ENCODE measurements at regions not wholly inside any gene's neighbourhood (a gene's known extent, or its start where the extent isn't known, plus 50 kb on each side); places are given as distances from the start of the nearest gene placed in this dataset.

DNA sequence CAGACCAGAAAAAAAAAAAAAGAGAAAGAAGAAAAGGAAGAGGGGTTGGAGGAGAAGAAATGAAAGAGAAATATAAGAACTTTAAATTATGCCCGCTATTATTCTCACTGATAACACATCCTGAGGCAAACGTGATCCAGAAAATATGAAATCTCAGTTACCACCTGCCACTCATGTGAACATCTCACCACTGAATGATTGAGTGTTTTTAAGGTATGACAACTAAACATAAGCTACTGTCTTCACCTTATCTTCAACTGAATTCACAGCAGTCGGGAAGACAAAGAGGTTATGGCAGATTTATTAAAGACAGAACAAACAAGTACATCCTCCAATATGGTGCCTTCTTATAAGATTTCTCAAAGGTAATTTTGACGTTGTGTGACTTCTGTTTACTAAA, 327.9 kb downstream of the TMEM161B start:
- ChIA-PET POLR2A (no interaction called here), CTCF (ENCODE audit: low intra/inter-chr PET ratio) (no interaction called here)
- Histone ChIP-seq H3K9ac (ENCODE audit: insufficient read depth in 1 of 2, low read depth in 2 of 2, low read length in 2 of 2) (no peak overlapping the region), H3K27ac (ENCODE audit: extremely low read depth, low read depth, low read length) (no peak overlapping the region), H3K4me3 (no peak overlapping the region), H3K4me2 (ENCODE audit: insufficient read depth, low read length) (no peak overlapping the region), H3K4me1 (replicated peaks in 1 of 2; ENCODE audit: control insufficient read depth in 2 of 2, insufficient read depth in 2 of 2, low read length in 2 of 2) (no peaks in the 10 kb centered on the region), H3K9me3 (replicated peaks; ENCODE audit: control insufficient read depth, insufficient read depth, low read depth, low read length) (no peaks in the 10 kb centered on the region), H3K27me3 (ENCODE audit: control insufficient read depth in 2 of 2, insufficient read depth in 2 of 2, low read length in 2 of 2) (no peaks in the 10 kb centered on the region), H2AFZ (ENCODE audit: low read depth, low read length) (no peak overlapping the region), H3K9me1 (ENCODE audit: control insufficient read depth, insufficient read depth, low read length) (no peaks in the 10 kb centered on the region), H3K36me3 (ENCODE audit: control insufficient read depth, insufficient read depth, low read length) (no peaks in the 10 kb centered on the region), H3K79me2 (ENCODE audit: control insufficient read depth, insufficient read depth, low read length) (no peaks in the 10 kb centered on the region), H4K20me1 (replicated peaks; ENCODE audit: control insufficient read depth, insufficient read depth, low read length) (no peaks in the 10 kb centered on the region)
- DNase-seq (ENCODE audit: extremely low read depth in 1 of 4, low spot score in 3 of 4) (no peak), FAIRE-seq (no peak), ATAC-seq (no peak)
- in situ Hi-C loops (cut with MboI) (no loop called here), intact Hi-C loops (cut with micrococcal nuclease) (no loop called here)
- BruUV-seq (replicated peaks): no TSS peak
- WGBS (ENCODE audit: insufficient coverage, low coverage, missing lambda C conversion rate): 0% methylated on average over 3 of the region's 4 CpGs
- TF ChIP-seq ZKSCAN1 (IDR thresholded peaks at IDR 0.05; ENCODE audit: low read depth, low read length) (no peak), RBM15 (IDR thresholded peaks at IDR 0.05; ENCODE audit: insufficient read depth, low read length) (no peak), HOXB6 (CRISPR knock-in tag; IDR thresholded peaks at IDR 0.05; ENCODE audit: borderline replicate concordance) (no peak), KLF6 (CRISPR knock-in tag; IDR thresholded peaks at IDR 0.05; ENCODE audit: borderline replicate concordance) (no peak), TCF7L2 (IDR thresholded peaks at IDR 0.05; ENCODE audit: low read depth, low read length) (no peak)
- TF ChIP-seq, protein P1, sequence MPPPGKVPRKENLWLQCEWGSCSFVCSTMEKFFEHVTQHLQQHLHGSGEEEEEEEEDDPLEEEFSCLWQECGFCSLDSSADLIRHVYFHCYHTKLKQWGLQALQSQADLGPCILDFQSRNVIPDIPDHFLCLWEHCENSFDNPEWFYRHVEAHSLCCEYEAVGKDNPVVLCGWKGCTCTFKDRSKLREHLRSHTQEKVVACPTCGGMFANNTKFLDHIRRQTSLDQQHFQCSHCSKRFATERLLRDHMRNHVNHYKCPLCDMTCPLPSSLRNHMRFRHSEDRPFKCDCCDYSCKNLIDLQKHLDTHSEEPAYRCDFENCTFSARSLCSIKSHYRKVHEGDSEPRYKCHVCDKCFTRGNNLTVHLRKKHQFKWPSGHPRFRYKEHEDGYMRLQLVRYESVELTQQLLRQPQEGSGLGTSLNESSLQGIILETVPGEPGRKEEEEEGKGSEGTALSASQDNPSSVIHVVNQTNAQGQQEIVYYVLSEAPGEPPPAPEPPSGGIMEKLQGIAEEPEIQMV (tag; conservative IDR thresholded peaks at IDR 0.05; ENCODE audit: low read depth): no peak
- TF ChIP-seq, protein P2, sequence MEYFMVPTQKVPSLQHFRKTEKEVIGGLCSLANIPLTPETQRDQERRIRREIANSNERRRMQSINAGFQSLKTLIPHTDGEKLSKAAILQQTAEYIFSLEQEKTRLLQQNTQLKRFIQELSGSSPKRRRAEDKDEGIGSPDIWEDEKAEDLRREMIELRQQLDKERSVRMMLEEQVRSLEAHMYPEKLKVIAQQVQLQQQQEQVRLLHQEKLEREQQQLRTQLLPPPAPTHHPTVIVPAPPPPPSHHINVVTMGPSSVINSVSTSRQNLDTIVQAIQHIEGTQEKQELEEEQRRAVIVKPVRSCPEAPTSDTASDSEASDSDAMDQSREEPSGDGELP (CRISPR knock-in tag; IDR thresholded peaks at IDR 0.05; ENCODE audit: borderline replicate concordance): no peak
- TF ChIP-seq, protein P3, sequence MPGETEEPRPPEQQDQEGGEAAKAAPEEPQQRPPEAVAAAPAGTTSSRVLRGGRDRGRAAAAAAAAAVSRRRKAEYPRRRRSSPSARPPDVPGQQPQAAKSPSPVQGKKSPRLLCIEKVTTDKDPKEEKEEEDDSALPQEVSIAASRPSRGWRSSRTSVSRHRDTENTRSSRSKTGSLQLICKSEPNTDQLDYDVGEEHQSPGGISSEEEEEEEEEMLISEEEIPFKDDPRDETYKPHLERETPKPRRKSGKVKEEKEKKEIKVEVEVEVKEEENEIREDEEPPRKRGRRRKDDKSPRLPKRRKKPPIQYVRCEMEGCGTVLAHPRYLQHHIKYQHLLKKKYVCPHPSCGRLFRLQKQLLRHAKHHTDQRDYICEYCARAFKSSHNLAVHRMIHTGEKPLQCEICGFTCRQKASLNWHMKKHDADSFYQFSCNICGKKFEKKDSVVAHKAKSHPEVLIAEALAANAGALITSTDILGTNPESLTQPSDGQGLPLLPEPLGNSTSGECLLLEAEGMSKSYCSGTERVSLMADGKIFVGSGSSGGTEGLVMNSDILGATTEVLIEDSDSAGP (CRISPR knock-in tag; IDR thresholded peaks at IDR 0.05): no peak

Data from K562 (cell line).